Activated naive CD8-positive, alpha-beta T cell treated with anti-CD3 and anti-CD28 coated beads for 36 hours (primary cell): ENCODE measurements at regions not wholly inside any gene's neighbourhood (a gene's known extent, or its start where the extent isn't known, plus 50 kb on each side); places are given as distances from the start of the nearest gene placed in this dataset.
"Not testable (repeated sequence)": the region's sequence is repeated elsewhere in the genome, so short reads cannot be mapped to it uniquely, and the experiment has no call there.

Experiments
- DNase-seq: peaks from one replicate; pipeline ENCODE4 v3.0.0; 2021
- H3K27ac Mint-ChIP-seq: one replicate; pipeline ENCODE4 v1.8.0; 2022; ENCODE audit warnings: mild to moderate bottlenecking, moderate library complexity, mixed read lengths
- H3K27me3 Mint-ChIP-seq: one replicate; pipeline ENCODE4 v1.8.0; 2022; ENCODE audit warnings: mild to moderate bottlenecking, mixed read lengths
- H3K36me3 Mint-ChIP-seq: one replicate; pipeline ENCODE4 v1.8.0; 2021; ENCODE audit warnings: mild to moderate bottlenecking, mixed read lengths
- H3K4me1 Mint-ChIP-seq: one replicate; pipeline ENCODE4 v1.8.0; 2021; ENCODE audit warnings: mixed read lengths
- H3K4me3 Mint-ChIP-seq: one replicate; pipeline ENCODE4 v1.8.0; 2022; ENCODE audit warnings: mild to moderate bottlenecking, moderate library complexity, mixed read lengths
- H3K9me3 Mint-ChIP-seq: one replicate; pipeline ENCODE4 v1.8.0; 2022; ENCODE audit warnings: mixed read lengths

GRCh38 chr2:176851889-176852483 is 360.6 kb upstream of the HNRNPA3 start:
- Mint-ChIP-seq H3K4me1 (peaks cover 49% of the 10 kb centered on the region), H3K4me3 (peak overlapping the region; percentile 2), H3K27ac (peak overlapping the region; percentile 18)

DNA sequence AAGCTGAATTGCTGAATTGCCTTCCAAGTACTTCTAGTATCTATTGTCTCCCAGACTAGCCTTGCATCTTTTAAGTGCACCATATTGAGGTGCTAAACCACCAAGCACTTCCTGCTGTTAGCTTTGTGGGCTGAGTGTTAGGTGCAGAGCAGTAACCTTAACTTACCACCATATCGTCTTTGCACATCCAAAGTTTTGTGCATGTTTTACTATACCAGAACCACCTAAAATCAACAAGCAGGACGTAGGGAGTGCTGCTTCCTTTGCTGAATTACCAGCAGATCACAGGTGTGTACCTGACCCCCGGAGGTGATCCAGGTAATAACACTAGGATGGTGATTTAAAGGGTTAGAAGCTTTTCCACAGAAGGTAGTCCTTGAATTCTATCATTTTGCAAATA is 359.9 kb upstream of the HNRNPA3 start:
- H3K27me3 Mint-ChIP-seq = no peaks in the 10 kb centered on the region
- peaks cover 1% of the 10 kb centered on the region for H3K9me3 Mint-ChIP-seq
- H3K27ac Mint-ChIP-seq = peak overlapping the region; percentile 18
- peak; percentile 24 for DNase-seq
- H3K4me3 Mint-ChIP-seq = peak overlapping the region; percentile 2
- no peaks in the 10 kb centered on the region for H3K36me3 Mint-ChIP-seq
- H3K4me1 Mint-ChIP-seq = peaks cover 49% of the 10 kb centered on the region

More at GRCh38 chr2:176851889-176852483, 360.6 kb upstream of the HNRNPA3 start:
- H3K36me3 Mint-ChIP-seq = no peaks in the 10 kb centered on the region
- H3K9me3 Mint-ChIP-seq = peaks cover 1% of the 10 kb centered on the region
- no peak for DNase-seq
- no peaks in the 10 kb centered on the region for H3K27me3 Mint-ChIP-seq

DNA sequence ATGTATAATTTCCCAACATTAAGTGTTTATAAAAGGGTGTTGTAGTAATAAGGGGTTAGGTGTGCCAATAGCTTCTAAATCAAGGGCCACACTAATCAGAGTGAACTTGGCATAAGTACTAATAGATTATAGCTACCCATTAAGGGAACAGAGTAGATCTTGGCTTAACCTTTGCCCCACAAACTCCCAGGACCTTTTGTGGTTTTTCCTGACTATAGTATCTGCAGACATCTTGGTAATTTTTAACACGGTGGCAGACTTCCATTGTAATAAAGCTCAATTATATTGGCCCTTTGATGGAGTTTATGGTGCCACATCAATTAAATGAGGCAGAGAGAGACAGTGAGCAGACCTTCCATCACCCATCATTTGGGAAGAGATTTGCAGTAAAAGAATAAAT is 358.5 kb upstream of the HNRNPA3 start:
- H3K9me3 Mint-ChIP-seq = peaks cover 1% of the 10 kb centered on the region
- H3K4me1 Mint-ChIP-seq = peaks cover 49% of the 10 kb centered on the region
- no peak for DNase-seq
- H3K27ac Mint-ChIP-seq = no peak overlapping the region
- no peaks in the 10 kb centered on the region for H3K27me3 Mint-ChIP-seq
- no peak overlapping the region for H3K4me3 Mint-ChIP-seq
- H3K36me3 Mint-ChIP-seq = no peaks in the 10 kb centered on the region

DNA sequence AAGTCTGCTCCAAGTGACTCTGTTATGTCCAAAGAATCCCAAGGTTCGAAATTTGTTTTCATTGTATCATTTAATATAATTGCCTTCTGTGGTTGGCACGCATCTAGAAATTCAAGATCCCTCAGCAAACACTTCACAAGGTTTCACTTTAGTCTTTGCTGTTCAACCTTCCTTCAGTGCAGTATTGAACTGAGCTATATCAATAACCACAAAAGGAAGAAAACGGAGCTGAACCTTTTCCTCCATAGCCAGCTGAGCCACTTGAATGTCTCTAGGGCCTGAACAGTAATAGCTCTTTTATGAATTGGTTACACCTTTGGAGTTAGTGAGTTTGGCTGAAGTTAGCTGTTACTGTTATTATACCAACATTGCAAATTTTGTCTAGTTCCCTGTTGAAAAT is 357.7 kb upstream of the HNRNPA3 start:
- no peak overlapping the region for H3K27ac Mint-ChIP-seq
- peaks cover 49% of the 10 kb centered on the region for H3K4me1 Mint-ChIP-seq
- DNase-seq = no peak

GRCh38 chr2:176856683-176857082 is 355.9 kb upstream of the HNRNPA3 start:
- Mint-ChIP-seq H3K4me1 (peaks cover 42% of the 10 kb centered on the region), H3K9me3 (peaks cover 1% of the 10 kb centered on the region), H3K27me3 (no peaks in the 10 kb centered on the region), H3K4me3 (no peak overlapping the region), H3K27ac (no peak overlapping the region), H3K36me3 (no peaks in the 10 kb centered on the region)
- no peak for DNase-seq

More for the DNA sequence above, 357.7 kb upstream of the HNRNPA3 start:
- Mint-ChIP-seq H3K9me3 (peaks cover 1% of the 10 kb centered on the region), H3K36me3 (no peaks in the 10 kb centered on the region), H3K4me3 (no peak overlapping the region), H3K27me3 (no peaks in the 10 kb centered on the region)

GRCh38 chr2:176865336-176865735 is 347.3 kb upstream of the HNRNPA3 start:
- Mint-ChIP-seq H3K4me1 (no peaks in the 10 kb centered on the region), H3K27me3 (no peaks in the 10 kb centered on the region), H3K4me3 (no peak overlapping the region), H3K9me3 (no peaks in the 10 kb centered on the region), H3K27ac (no peak overlapping the region), H3K36me3 (no peaks in the 10 kb centered on the region)
- no peak for DNase-seq

- Mint-ChIP-seq H3K9me3 (peaks cover 20% of the 10 kb centered on the region), H3K36me3 (peaks cover 4% of the 10 kb centered on the region)
Observed at GRCh38 chr2:176872406-176872805, 340.2 kb upstream of the HNRNPA3 start.

GRCh38 chr2:176873403-176873802 is 339.2 kb upstream of the HNRNPA3 start:
- Mint-ChIP-seq H3K27me3 (no peaks in the 10 kb centered on the region), H3K36me3 (peaks cover 4% of the 10 kb centered on the region), H3K27ac (no peak overlapping the region), H3K4me3 (no peak overlapping the region), H3K9me3 (peaks cover 20% of the 10 kb centered on the region), H3K4me1 (peaks cover 14% of the 10 kb centered on the region)
- no peak for DNase-seq

More at GRCh38 chr2:176872406-176872805, 340.2 kb upstream of the HNRNPA3 start:
- no peak overlapping the region for H3K4me3 Mint-ChIP-seq
- no peaks in the 10 kb centered on the region for H3K27me3 Mint-ChIP-seq
- no peak for DNase-seq
- no peak overlapping the region for H3K27ac Mint-ChIP-seq
- H3K4me1 Mint-ChIP-seq = peaks cover 14% of the 10 kb centered on the region

DNA sequence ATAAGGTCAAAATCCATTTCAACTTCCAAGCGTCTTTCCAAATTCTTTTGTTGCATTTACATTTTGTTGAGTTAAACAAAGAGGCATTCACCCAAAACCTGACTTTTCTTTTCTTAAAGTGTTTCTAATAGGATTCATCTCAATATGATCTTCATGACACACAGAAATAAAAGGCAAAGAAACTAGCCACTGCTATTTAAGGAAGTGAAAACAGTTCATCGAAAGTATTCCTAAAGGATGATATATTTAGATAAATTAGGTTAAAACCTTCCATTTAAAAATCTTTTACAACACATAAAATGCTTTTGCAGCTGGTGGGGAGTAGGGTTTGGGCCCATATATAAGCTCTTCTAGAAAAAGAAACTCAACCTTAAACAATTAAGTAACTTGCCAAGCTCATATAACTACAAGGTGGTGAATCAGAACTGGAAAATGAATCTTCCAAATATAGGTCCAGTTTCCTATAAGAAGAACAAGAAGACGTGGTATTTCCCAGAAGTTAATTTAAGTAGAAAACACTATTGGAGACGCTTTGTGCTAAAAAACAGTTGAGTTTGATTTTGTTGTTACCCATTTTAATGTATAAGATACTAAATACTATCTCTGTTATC is 336.0 kb upstream of the HNRNPA3 start:
- H3K9me3 Mint-ChIP-seq = peaks cover 13% of the 10 kb centered on the region
- no peaks in the 10 kb centered on the region for H3K36me3 Mint-ChIP-seq
- H3K4me1 Mint-ChIP-seq = peaks cover 14% of the 10 kb centered on the region
- H3K27me3 Mint-ChIP-seq = no peaks in the 10 kb centered on the region
- H3K4me3 Mint-ChIP-seq = no peak overlapping the region
- no peak for DNase-seq
- peak overlapping the region; percentile 16 for H3K27ac Mint-ChIP-seq

GRCh38 chr2:176879426-176879995 is 333.1 kb upstream of the HNRNPA3 start:
- Mint-ChIP-seq H3K4me3 (no peak overlapping the region), H3K36me3 (no peaks in the 10 kb centered on the region), H3K4me1 (peaks cover 11% of the 10 kb centered on the region), H3K27me3 (no peaks in the 10 kb centered on the region), H3K9me3 (peaks cover 3% of the 10 kb centered on the region), H3K27ac (no peak overlapping the region)
- DNase-seq = no peak

DNA sequence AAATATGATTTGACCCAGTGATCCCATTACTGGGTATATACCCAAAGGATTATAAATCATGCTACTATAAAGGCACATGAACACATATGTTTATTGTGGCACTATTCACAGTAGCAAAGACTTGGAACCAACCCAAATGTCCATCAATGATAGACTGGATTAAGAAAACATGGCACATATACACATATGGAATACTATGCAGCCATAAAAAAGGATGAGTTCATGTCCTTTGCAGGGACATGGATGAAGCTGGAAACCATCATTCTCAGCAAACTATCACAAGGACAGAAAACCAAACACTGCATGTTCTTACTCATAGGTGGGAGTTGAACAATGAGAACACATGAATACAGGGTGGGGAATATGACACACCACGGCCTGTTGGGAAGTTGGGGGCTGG is 330.5 kb upstream of the HNRNPA3 start:
- H3K27ac Mint-ChIP-seq, H3K4me1 Mint-ChIP-seq, DNase-seq, H3K36me3 Mint-ChIP-seq, H3K4me3 Mint-ChIP-seq, H3K27me3 Mint-ChIP-seq, H3K9me3 Mint-ChIP-seq: not testable (repeated sequence)

- DNase-seq = no peak
- Mint-ChIP-seq H3K4me1 (peaks cover 4% of the 10 kb centered on the region), H3K4me3 (no peak overlapping the region), H3K9me3 (peaks cover 1% of the 10 kb centered on the region), H3K27ac (no peak overlapping the region), H3K27me3 (no peaks in the 10 kb centered on the region), H3K36me3 (no peaks in the 10 kb centered on the region)
Observed at GRCh38 chr2:176885001-176885643, 327.5 kb upstream of the HNRNPA3 start.

DNA sequence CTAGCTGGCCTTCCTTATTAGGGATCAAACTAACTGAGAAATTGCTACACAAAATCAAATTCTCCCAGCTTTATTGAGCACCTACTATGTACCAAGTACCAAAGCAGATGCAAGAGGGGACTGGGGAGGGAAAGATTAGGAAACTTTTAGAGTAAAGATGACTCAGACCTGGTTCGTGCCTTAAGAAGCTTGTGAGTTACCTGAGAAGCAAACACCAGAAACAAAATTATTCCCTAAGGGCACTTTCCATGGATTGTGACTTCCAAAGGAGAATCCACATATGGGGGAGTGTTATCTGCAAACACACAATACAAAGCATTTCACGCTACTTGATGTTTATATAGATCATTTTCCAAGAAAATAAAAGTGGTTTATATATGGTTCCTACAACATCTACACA is 326.9 kb upstream of the HNRNPA3 start:
- no peak overlapping the region for H3K4me3 Mint-ChIP-seq
- peaks cover 1% of the 10 kb centered on the region for H3K9me3 Mint-ChIP-seq
- H3K36me3 Mint-ChIP-seq = no peaks in the 10 kb centered on the region
- peaks cover 4% of the 10 kb centered on the region for H3K4me1 Mint-ChIP-seq
- H3K27me3 Mint-ChIP-seq = no peaks in the 10 kb centered on the region
- H3K27ac Mint-ChIP-seq = no peak overlapping the region
- DNase-seq = no peak

- no peak overlapping the region for H3K4me3 Mint-ChIP-seq
- H3K27me3 Mint-ChIP-seq = no peaks in the 10 kb centered on the region
- no peak for DNase-seq
- H3K4me1 Mint-ChIP-seq = peaks cover 3% of the 10 kb centered on the region
- no peaks in the 10 kb centered on the region for H3K9me3 Mint-ChIP-seq
- H3K36me3 Mint-ChIP-seq = no peaks in the 10 kb centered on the region
- no peak overlapping the region for H3K27ac Mint-ChIP-seq
Observed at GRCh38 chr2:176891105-176891504, 321.5 kb upstream of the HNRNPA3 start.

DNA sequence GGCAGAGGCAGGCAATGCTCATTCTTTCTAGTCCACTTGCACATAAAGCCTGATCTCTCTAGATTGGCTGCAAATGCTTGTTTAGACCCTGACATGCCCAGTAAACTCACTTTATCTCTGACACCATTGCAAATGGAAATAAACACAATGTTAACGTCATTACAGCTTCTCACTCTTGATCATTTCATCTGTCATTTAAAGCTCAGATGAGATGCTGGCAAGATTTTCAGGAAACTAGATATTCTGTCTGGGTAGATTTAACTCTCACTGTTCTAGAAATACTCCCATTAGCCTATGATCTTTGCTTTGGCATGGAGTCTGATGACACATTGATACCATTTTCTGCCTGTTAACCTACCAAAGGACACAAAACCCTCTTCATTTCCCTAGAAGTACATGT is 320.7 kb upstream of the HNRNPA3 start:
- no peak for DNase-seq
- Mint-ChIP-seq H3K9me3 (no peaks in the 10 kb centered on the region), H3K27ac (no peak overlapping the region), H3K4me1 (no peaks in the 10 kb centered on the region), H3K4me3 (no peak overlapping the region), H3K27me3 (no peaks in the 10 kb centered on the region), H3K36me3 (no peaks in the 10 kb centered on the region)
